Breast epithelium (tissue), 3 donors: ENCODE measurements at regions not wholly inside any gene's neighbourhood (a gene's known extent, or its start where the extent isn't known, plus 50 kb on each side); places are given as distances from the start of the nearest gene placed in this dataset.

Source experiments
- POLR2AphosphoS5 ChIP-seq, 3 donors: sonication (generic); formaldehyde crosslinking; IDR thresholded peaks; one replicate each; pipeline ENCODE4 v1.6.1; 2017; ENCODE audit warnings: antibody characterized with exemption in 3 of 3
- TF ChIP-seq, protein P1 (sequence below), 3 donors: fragments of 450-650 bp; IDR thresholded peaks; one replicate each; pipeline ENCODE4 v1.5.1; 2016 to 2017; ENCODE audit warnings: antibody characterized with exemption in 3 of 3, mild to moderate bottlenecking in 3 of 3, moderate library complexity in 3 of 3

DNA sequence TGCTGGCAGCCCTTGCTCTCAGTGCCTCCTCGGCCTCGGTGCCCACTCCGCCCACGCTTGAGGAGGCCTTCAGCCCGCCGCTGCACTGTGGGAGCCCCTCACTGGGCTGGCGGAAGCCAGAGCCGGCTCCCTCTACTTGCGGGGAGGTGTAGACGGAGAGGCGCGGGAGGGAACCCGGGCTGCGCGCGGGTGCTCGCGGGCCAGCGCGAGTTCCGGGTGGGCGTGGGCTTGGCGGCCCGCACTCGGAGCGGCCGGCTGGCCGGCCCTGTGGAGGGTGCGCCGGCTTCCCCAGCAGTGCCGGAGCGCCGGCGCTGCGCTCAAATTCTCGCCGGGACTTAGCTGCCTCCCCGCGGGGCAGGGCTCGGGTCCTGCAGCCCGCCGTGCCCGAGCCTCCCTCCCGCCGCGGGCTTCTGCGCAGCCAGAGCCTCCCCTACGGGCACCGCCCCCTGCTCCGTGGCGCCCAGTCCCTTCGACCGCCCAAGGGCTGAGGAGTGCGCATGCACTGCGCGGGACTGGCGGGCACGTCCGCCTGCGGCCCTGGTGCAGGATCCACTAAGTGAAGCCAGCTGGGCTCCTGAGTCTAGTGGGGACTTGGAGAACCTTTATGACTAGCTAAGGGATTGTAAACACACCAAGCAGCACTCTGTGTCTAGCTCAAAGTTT lies 231.5 kb downstream of the EFHB start:
- TF ChIP-seq, protein P1, sequence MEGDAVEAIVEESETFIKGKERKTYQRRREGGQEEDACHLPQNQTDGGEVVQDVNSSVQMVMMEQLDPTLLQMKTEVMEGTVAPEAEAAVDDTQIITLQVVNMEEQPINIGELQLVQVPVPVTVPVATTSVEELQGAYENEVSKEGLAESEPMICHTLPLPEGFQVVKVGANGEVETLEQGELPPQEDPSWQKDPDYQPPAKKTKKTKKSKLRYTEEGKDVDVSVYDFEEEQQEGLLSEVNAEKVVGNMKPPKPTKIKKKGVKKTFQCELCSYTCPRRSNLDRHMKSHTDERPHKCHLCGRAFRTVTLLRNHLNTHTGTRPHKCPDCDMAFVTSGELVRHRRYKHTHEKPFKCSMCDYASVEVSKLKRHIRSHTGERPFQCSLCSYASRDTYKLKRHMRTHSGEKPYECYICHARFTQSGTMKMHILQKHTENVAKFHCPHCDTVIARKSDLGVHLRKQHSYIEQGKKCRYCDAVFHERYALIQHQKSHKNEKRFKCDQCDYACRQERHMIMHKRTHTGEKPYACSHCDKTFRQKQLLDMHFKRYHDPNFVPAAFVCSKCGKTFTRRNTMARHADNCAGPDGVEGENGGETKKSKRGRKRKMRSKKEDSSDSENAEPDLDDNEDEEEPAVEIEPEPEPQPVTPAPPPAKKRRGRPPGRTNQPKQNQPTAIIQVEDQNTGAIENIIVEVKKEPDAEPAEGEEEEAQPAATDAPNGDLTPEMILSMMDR (IDR thresholded peaks at IDR 0.05) = no peak
- no peak for TF ChIP-seq POLR2AphosphoS5 (IDR thresholded peaks at IDR 0.05)
